Non-pigmented ciliary epithelial cell (primary cell): ENCODE measurements at regions not wholly inside any gene's neighbourhood (a gene's known extent, or its start where the extent isn't known, plus 50 kb on each side); places are given as distances from the start of the nearest gene placed in this dataset.
A peak's percentile ranks its signal among the peaks of the same experiment; 100 is the strongest.

Source experiments
- DNase-seq: peaks from one replicate; pipeline ENCODE4 v3.0.0-alpha.2; 2010; ENCODE audit warnings: low read depth

DNA sequence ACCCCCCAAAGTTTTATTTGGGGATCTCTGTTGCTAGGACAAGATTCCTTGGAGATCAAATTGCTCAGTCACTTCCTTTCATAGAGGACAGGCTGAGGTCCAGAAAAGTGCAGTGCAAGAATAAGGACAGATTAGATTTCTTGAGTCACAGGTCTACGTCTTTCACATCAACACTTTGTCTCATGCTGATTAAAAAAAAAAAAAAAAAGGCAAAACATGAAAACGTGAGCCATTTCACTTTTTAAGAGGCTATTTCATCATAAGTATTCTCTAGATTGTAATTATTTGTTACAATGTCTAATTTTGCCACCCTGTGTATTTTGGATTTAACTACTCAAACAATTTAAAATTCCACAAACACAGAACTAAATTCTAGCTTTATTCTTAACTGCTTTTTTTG lies 647.0 kb downstream of the TRAM1L1 start:
- DNase-seq = no peak

DNA sequence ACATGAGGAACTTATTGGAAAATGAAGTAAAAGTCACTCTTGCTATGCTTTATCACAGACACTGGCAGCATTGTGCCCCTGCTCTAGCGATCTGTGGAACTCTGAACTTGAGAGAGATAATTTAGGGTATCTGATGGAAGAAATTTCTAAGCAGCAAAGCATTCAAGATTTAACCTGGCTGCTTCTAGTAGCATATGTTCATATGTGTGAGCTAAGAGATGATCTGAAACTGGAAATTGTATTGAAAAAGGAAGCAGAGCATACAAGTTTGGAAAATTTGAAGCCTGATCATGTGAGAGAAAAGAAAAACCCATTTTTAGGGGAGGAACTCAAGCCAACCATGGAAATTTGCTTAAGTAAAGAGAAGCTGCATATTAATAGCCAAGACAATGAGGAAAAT lies 657.7 kb downstream of the TRAM1L1 start:
- DNase-seq = no peak

DNA sequence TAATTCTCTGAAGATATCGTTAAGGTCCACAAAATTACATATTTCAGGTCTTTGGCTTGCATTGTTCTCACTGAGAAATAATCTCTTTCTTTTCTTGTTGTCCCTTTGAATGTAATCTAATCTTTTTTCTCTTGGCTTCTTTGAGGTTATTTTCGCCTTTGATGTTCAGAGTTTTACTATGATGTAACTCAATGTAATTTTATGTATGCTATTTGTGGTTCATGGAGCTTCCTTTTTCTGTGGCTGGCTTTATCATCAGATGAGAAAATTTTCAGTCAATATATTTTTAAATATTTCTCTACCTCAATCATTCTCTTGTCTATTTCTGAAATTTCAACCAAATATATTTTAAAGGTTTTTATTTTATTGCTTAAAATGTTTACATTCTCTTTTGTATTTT lies 672.2 kb downstream of the TRAM1L1 start:
- no peak for DNase-seq

DNA sequence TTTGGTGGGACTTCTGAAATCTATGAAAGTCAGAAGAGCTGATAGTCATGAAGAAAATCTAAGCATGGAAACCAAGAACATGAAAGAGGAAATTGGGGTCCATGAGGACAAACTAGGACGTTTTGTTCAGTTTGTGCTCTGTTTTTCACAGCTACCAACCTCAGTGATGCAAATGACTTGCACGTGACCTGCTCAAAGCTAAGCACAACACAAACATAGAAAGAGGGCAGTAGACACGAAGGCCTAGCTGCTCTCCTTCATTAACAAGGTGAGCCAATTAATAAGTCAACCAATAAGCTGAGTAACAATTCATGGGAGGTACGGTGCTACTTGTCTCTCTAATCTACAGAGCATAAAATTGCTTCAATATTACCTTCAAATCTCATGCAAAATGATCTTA lies 684.1 kb downstream of the TRAM1L1 start:
- no peak for DNase-seq

DNA sequence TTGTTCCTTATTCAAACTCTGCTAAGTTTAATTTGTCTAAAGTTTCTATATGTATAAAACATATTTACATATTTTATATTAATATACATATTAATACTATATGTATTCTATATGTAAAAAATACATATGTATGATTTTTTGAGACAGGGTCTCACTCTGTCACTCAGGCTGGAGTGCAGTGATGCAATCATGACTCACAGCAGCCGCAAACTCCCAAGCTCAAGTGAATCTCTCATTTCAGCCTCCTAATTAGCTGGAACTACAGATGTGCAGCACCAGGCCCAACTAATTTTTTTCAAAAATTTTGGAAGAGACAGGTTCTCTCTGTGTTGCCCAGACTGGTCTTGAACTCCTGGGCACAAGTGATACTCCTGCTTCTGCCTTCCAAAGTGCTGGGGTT lies 684.9 kb downstream of the TRAM1L1 start:
- no peak for DNase-seq

DNA sequence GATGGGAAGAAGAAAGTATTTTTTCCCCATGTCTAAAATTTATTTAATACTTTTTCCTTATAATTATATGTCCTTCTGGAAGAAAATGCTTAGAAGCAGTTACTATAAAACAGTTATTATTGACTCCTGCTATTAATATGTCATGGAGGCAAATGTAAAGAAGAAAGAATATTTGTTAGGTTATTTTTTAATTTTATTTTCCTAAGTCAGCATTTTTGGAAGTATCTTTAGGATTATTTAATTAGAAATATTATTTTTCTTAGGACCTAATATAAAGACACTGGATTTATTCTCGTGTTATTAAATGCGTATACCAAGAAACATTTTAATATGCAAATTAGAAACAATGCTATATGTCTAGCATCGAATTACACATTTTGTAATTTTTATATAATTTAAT lies 687.7 kb downstream of the TRAM1L1 start:
- DNase-seq = no peak

DNA sequence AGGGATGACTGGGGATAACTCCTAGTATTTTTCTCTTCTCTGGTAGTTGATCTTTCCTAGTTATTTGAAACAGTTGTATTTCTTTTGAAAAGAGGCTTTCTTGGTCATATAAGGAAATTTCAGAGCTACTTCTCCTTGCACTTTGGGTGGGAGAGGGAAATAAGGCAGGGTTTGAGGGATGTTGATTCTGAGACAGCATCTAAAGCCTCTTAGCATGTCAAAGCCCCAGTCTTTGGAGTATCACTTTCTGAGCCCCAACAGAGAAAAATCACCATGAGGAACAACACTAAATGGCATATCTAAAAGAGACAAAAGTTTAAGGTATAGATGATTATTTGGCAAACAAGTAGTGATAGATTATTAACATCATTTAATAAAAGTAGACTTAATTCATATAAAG lies 688.1 kb downstream of the TRAM1L1 start:
- DNase-seq = no peak

DNA sequence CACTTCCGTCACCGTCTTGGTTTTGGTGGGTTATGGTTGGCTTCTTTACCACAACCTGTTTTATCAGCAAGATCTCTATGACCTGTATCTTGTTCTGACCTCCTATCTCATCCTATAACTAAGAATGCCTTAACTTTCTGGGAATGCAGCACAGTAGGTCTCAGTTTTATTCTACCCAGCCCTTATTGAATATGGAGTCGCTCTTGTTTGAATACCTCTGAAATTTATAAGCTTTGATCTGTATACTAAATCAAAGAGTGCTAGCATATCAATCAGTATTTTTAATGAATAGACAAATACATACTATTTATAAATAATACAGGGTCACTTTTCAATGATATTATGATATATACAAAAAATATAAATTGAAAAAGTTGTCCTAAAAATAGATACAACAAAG lies 690.0 kb downstream of the TRAM1L1 start:
- no peak for DNase-seq

DNA sequence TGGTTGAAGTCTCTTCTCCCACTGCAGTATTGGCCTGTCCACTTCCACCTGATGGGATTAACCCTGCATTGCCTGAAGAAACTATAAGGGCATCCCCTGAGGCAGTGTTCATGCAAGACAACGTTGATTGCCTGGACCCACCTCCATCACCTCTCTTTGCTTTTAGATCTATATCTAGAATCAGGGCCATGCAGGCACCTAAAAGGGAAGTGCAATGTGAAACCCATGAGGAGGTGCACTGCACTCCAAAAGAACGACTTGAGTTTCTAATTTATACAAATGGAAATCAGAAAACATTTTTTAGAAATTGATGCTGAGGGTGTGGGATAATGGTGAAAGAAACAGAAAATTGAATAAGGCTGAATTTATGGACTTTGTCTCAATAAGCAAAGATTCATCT lies 694.4 kb downstream of the TRAM1L1 start:
- no peak for DNase-seq

DNA sequence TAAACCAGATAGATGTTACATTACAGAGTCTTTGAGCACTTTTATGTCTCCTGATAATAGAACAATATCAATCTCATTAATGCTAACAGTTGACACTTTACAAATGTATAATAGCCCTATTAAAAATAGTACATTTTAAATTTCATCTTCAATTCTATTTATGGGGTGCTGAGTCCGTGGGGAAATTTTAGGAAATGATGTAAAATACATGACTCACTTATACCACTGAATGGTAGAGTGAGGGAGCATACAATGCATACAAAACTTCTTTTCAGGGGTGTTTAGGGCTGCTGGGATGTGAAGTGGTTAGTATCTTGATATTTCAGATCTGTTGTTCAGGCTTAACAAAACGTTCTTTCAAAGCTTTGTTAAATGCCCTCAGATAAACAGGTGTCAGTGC lies 696.2 kb downstream of the TRAM1L1 start:
- no peak for DNase-seq

DNA sequence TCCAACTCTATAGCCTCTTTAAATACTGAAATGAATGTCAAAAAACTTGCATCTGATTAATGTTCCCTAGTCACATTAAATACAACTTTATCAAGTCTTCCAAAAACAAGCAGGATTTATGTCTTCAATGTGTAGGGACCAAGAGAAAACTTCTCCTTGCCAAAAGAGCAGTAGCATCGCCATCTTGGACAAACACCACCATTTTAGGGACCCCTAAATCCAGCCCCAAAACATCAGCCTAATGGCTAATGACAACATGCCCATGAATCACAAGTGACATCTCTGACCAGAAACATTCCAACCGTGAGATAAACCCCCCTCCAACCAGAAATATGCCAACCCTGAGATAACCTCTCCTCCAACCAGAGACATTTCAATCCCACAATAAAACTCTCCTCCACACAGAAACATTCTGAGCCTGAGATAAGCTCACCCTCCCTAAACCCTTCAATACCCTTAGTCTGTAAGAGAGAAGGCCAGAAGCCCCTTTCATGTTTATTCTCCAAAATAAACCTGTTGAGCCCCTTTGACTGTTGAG lies 697.4 kb downstream of the TRAM1L1 start:
- peak; percentile 15 for DNase-seq

DNA sequence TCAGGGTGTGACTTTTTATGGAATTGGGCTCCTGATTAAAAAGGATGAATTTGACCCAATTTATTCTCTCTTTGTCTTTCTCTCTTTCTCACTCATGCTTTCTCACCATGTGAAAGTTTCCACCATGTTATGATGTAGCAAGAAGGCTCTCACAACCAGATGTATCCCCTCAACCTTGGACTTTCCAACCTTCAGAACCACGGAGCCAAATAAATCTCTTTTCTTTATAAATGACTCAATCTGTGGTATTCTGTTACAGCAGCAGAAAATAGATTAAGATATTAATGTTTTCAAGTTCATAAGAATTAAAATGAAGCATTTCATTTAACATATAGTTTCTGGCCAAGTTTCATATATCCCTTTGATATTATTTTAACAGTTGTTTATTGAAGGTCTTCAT lies 698.5 kb downstream of the TRAM1L1 start:
- DNase-seq = no peak

DNA sequence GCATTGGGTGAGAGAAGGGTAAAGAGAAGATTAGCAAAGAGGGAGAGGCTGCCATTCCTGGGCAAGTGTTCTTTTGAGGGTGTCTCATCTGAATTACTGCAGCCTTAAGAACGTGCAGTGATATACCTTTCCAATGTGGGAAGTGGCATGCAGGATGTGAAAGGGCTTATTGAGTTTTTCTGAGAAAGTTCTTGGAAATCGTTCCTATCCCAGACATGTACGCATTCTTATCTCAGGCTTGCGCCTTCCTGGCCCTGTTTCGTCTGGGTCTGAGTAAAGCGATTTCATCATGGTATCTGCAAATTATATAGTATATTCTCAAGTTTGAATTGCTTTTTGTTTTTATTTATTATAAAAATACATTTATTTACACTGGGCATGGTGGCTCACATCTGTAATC lies 699.8 kb downstream of the TRAM1L1 start:
- no peak for DNase-seq

DNA sequence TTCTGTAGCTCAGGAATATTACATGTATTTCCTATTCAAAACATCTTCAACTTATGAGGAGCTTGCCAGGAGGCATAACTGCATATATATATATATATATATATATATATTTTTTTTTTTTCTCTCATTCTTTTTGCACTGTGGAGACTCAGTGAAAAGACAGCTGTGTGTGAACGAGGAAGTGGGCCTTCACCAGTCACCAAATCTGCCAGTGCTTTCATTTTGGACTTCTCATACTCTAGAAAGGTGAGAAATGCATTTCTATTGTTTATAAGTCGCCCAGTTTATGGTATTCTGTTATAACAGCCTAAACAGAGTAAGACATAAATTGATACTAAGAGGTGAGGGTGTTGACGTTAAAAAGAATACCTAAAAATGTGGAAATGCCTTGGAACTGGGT lies 710.6 kb downstream of the TRAM1L1 start:
- DNase-seq = no peak

DNA sequence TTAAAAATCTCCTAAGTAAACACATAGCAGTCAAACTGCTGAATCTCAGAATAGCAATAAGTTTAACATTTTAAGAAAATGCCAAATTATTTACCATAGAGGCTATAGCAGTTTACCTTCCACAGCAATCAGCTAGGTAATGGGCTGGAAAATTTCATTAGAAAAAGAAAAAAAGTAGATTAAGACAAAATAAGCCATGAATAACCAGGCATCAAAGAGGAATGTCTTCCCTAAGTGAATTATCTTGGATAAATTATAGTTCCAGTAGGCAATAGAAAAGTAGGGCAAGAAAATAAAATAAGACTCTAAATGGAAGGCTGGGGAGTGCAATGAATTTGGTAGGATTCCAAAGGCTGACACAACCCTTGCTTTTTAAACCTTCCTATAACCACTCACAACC lies 722.8 kb downstream of the TRAM1L1 start:
- DNase-seq = no peak

DNA sequence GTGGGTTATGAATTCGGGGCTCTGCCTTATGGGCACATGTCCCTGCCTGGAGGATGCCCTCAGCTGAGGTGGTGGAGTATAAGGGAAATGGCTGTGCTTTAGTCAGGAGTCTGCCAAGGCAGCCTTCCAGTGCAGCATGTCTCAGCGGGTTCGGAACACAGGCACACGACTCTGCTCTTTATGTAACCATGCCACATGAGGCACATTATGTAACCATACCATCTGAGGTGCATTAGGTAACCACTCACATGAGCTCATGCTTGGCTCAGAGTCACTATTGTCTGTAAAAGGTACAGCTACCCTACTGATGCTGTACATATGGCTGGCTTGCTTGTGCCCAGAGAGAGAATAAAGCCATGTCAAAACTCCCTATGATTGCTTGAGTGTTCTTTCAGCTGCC lies 723.6 kb downstream of the TRAM1L1 start:
- DNase-seq = no peak

DNA sequence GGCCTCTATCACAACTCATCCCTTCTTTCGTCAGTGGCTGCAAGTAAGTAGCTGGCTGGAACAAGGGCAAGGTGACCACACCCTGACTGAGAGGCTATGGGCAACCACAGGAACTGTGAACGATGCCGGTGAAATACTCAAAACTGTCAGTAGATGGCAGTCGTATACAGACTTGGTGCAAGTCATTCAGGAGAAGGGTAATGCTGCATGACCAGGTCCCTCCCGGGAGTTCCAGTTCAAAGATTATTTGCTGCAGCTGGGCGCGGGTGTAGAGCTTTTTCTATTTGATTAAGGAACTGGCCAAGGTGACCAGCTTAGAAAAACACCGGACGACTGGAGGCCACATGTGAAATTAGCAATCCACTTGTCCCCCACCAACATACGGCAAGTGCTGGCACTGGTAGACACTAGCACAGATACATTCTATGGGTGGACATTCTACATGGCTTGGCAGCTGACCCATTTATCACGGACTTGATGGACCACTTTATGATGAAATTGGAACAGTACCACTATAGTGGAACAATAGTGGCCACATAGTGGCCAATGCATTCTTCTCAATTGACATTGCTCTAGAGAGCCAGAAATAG lies 726.6 kb downstream of the TRAM1L1 start:
- peak; percentile 23 for DNase-seq

DNA sequence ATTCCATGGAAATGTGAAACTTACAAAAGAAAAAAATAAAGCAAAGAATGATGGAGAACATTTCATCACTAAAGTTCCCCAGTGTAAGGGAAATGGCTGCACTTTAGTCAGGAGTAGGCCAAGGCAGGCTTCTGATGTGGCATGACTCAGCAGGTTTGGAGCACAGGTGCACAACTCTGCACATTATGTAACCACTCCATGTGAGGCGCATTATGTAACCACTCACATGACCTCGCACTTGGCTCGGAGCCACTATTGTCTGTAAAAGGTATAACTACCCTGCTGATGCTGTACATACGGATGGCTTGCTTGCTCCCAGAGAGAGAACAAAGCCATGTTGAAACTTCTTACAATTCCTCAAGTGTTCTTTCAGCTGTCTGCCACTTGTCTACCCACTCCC lies 727.6 kb downstream of the TRAM1L1 start:
- DNase-seq = peak; percentile 3

DNA sequence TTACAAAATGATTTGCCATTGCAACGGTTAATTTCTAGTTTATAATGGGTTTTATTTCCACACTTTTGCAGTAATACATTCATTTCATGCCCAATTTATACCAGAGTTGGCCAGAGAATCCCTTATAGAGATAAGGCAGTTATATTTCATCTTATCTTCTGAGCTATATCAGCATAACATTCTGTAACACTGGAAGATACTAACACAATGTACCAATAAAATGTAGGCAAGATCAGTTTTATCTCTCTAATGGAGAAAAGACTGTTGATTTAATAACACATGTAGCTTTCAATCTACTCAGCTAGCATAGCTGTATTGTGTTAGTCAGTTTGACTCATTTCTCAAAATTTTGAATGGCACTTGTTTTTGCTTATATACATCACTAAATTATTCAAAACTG lies 738.6 kb downstream of the TRAM1L1 start:
- no peak for DNase-seq

DNA sequence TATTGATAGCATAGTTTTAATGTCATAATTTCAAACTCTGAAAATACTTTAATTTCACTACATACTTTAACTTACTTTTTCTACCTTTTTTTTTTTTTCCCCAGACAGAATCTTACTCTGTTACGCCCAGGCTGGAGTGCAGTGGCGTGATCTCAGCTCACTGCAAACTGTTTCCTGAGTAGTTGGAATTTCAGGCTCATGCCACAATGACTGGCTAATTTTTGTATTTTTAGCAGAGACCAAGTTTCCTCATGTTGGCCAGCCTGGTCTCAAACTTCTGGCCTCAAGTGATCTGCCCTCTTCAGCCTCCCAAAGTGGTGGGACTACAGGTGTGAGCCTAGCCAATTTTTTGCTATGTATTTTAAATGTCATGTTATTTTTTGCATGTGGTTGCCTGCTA lies 741.6 kb downstream of the TRAM1L1 start:
- no peak for DNase-seq

DNA sequence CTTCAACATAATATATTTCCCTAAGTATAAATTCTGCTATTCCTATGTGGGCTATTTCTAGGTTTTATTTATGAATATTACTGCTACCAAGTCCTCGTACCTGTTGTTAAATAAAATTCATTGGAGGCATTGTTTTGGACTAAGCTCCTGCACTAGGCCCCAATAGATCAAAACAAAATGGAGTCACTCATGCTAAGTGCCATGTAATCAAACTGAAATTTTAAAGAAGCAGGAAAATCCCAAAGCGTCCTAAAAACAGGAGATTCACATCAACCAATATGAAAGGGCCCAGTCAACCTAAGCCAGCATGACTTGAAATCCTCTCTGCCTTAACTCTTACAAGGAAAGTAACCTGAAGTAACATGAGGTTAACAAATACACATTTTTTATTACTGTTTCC lies 743.2 kb downstream of the TRAM1L1 start:
- no peak for DNase-seq

DNA sequence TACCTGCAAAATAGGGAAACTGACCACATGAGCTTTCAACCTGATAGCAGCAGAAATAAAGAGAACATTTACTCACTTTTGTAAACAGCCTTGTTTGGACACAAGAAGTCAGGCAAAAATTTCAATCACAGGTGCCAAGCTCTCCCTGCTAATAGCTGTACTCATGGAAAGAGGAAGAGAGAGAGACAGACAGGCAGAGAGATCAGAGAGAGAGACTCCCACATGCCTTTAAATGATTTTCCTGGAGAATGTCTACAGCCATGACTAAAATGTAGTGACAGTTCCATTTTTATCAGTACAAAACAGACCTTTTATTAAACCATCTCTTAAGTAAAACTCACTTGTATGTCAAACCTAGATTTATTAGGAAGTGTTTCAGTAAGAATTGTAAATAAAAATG lies 752.9 kb downstream of the TRAM1L1 start:
- no peak for DNase-seq

DNA sequence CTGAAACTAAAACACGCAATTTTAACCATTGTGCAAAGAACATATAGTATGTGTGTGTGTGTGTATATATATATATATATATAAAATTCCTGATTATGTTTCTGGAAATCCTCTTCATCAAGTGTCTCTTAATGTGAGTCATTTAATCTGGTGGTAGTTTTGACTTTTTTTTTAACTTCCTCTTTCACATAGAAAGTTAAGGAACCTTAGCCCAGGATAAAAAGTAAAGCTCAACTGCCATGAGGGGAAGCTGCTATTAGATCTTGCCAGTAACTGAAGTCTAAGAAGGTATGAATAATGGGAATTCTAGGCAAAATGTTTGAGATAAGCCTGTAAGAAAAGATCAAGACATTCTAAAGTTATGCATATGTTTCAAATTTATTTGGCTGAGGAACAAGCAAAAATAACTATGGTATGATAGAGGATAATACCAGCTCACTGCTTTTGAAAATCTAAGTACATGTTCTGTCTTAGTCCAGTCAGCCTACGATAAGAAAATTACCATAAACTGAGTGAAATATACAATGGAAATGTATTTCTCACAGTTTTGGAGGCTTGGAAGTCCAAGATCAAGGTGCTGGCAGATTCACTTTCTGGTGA lies 757.0 kb downstream of the TRAM1L1 start:
- no peak for DNase-seq

DNA sequence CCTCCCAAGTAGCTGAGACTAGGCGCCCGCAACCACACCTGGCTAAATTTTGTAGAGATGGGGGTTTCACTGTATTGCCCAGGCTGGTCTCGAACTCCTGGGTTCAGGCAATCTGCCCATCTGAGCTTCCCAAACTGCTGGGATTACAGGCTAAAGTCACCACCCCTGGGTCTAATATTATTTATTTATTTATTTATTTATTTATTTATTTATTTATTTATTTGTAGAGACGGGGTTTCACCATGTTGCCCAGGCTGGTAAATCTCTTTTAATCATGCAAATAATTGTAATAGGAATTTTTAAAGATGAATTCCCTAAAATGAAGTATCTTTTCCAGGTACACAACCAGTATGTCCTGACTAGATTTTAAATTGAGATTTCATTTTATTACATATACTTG lies 761.8 kb downstream of the TRAM1L1 start:
- DNase-seq = no peak
